LNCaP clone FGC (cell line): ENCODE measurements at regions not wholly inside any gene's neighbourhood (a gene's known extent, or its start where the extent isn't known, plus 50 kb on each side); places are given as distances from the start of the nearest gene placed in this dataset.
A peak's percentile ranks its signal among the peaks of the same experiment; 100 is the strongest.
"Not testable (repeated sequence)": the region's sequence is repeated elsewhere in the genome, so short reads cannot be mapped to it uniquely, and the experiment has no call there.

Experiments used
- DNase-seq: peaks from one replicate; pipeline ENCODE4 v3.0.0-alpha.2; 2011; ENCODE audit warnings: low read depth
- H3K4me3 ChIP-seq: 2 replicates; pipeline ENCODE4 v1.5.1; 2011; ENCODE audit warnings: mild to moderate bottlenecking, low read depth, low read length, control low read depth
- CTCF ChIP-seq: IDR thresholded peaks from 2 replicates; pipeline ENCODE4 v1.5.1; 2012; ENCODE audit warnings: mild to moderate bottlenecking; ENCODE audit not compliant: control insufficient read depth, insufficient read depth; ENCODE audit errors: extremely low read depth

DNA sequence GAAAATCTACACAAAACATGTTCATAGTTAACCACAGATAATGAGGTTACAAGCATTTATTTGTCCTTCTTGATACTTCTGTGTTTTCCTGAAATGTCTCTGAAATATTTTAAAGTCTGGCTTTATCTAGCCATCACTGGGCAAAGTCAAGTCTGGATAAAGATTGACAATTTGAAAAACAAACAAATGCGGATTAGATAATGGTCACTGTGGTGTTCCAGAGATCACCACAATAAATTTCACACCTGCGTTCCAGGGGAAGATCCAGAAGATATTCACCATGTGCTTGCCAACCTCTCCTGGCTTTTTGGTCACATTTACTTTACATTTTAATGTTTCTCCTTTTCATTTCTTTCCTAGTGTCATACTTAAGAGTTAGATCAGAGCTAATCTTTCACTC lies 109.7 kb upstream of the CCDC28A start:
- TF ChIP-seq CTCF: no peak
- peak; percentile 66 for DNase-seq
- H3K4me3 ChIP-seq: no peak overlapping the region

GRCh38 chr6:138664745-138665144 lies 108.8 kb upstream of the CCDC28A start:
- DNase-seq: no peak
- H3K4me3 ChIP-seq: no peak overlapping the region

DNA sequence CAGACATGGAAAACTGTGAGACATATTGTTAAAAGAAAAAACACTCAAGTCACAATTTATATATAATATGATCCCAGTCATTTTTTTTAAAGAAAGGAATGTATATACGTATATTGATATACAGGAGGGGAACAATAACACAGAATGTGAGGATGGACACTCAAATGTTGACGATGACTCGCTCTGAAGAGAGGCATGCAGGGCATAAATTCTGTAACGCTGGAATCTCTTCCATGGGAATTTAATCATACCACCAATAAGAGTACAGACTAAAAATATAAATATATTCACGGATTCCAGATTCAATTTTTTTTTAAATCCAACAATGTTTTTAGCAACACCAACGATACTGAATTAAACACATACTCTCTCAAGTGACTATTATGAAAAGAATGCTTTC lies 106.9 kb upstream of the CCDC28A start:
- TF ChIP-seq CTCF: no peak
- no peak for DNase-seq
- H3K4me3 ChIP-seq: no peak overlapping the region

More at GRCh38 chr6:138664745-138665144, 108.8 kb upstream of the CCDC28A start:
- TF ChIP-seq CTCF: no peak

GRCh38 chr6:138667408-138667807 lies 106.2 kb upstream of the CCDC28A start:
- no peak for DNase-seq
- no peak for TF ChIP-seq CTCF
- H3K4me3 ChIP-seq: no peak overlapping the region

DNA sequence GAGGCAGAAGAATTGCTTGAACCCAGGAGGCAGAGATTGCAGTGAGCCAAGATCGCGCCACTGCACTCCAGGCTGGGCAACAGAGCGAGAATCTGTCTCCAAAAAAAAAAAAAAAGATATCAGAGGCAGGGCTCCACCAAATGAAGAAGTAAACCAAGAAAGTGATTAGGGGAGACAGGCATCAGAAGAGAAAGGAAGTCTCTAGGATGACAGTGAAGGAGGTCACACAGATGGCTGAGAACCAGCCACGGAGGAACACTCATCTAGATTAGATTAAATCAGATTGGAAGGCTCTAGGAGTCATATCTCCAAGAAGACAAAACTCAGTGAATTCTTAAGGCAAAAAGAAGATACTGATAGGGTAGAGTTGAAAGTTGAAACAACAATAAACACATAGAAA lies 102.2 kb upstream of the CCDC28A start:
- DNase-seq: no peak
- H3K4me3 ChIP-seq: no peak overlapping the region
- TF ChIP-seq CTCF: no peak

- no peak for DNase-seq
- no peak for TF ChIP-seq CTCF
These were observed 100.1 kb upstream of the CCDC28A start for GRCh38 chr6:138673346-138674014.

GRCh38 chr6:138674444-138674843 lies 99.1 kb upstream of the CCDC28A start:
- not testable (repeated sequence) for H3K4me3 ChIP-seq, DNase-seq

More at GRCh38 chr6:138673346-138674014, 100.1 kb upstream of the CCDC28A start:
- no peak overlapping the region for H3K4me3 ChIP-seq
